NCI-H187 treated with DMSO at 0.1 percent for 48 hours (cell line): ENCODE measurements at regions not wholly inside any gene's neighbourhood (a gene's known extent, or its start where the extent isn't known, plus 50 kb on each side); places are given as distances from the start of the nearest gene placed in this dataset.
"Not testable (repeated sequence)": the region's sequence is repeated elsewhere in the genome, so short reads cannot be mapped to it uniquely, and the experiment has no call there.

Source experiments
- DNase-seq: peaks from one replicate; lab custom pipeline; 2025; lab: John Stamatoyannopoulos, UW

- no peak for DNase-seq
Measured at GRCh38 chr20:22070610-22071058, 365.2 kb downstream of the PAX1 start.

GRCh38 chr20:22063753-22064152 is 358.3 kb downstream of the PAX1 start:
- DNase-seq = no peak

GRCh38 chr20:22062874-22063273 is 357.4 kb downstream of the PAX1 start:
- no peak for DNase-seq

GRCh38 chr20:22060610-22061009 is 355.1 kb downstream of the PAX1 start:
- no peak for DNase-seq

GRCh38 chr20:22058746-22059145 is 353.3 kb downstream of the PAX1 start:
- no peak for DNase-seq

- no peak for DNase-seq
Measured at GRCh38 chr20:22055981-22056380, 350.5 kb downstream of the PAX1 start.

GRCh38 chr20:22052025-22052650 is 346.7 kb downstream of the PAX1 start:
- no peak for DNase-seq

- DNase-seq = not testable (repeated sequence)
Measured at GRCh38 chr20:22045956-22046507, 340.6 kb downstream of the PAX1 start.

- no peak for DNase-seq
Measured at GRCh38 chr20:22027423-22027822, 322.0 kb downstream of the PAX1 start.

- DNase-seq = no peak
Measured at GRCh38 chr20:22020201-22020600, 314.7 kb downstream of the PAX1 start.

- no peak for DNase-seq
Measured at GRCh38 chr20:22008456-22008855, 303.0 kb downstream of the PAX1 start.

GRCh38 chr20:22006306-22006705 is 300.8 kb downstream of the PAX1 start:
- no peak for DNase-seq

GRCh38 chr20:22005535-22005934 is 300.1 kb downstream of the PAX1 start:
- no peak for DNase-seq

- DNase-seq = no peak
Measured at GRCh38 chr20:22004946-22005345, 299.5 kb downstream of the PAX1 start.

- no peak for DNase-seq
Measured at GRCh38 chr20:22003680-22004079, 298.2 kb downstream of the PAX1 start.

GRCh38 chr20:22001886-22002285 is 296.4 kb downstream of the PAX1 start:
- no peak for DNase-seq

GRCh38 chr20:21995461-21995860 is 290.0 kb downstream of the PAX1 start:
- no peak for DNase-seq

GRCh38 chr20:21994203-21994602 is 288.7 kb downstream of the PAX1 start:
- DNase-seq = no peak

- DNase-seq = no peak
Measured at GRCh38 chr20:21982559-21982958, 277.1 kb downstream of the PAX1 start.

GRCh38 chr20:21981597-21982344 is 276.3 kb downstream of the PAX1 start:
- no peak for DNase-seq

GRCh38 chr20:21981179-21981578 is 275.7 kb downstream of the PAX1 start:
- no peak for DNase-seq

- DNase-seq = no peak
Measured at GRCh38 chr20:21971436-21971835, 266.0 kb downstream of the PAX1 start.

GRCh38 chr20:21968486-21968885 is 263.0 kb downstream of the PAX1 start:
- DNase-seq = no peak
